Prostate gland (tissue), 2 donors: ENCODE measurements at regions not wholly inside any gene's neighbourhood (a gene's known extent, or its start where the extent isn't known, plus 50 kb on each side); places are given as distances from the start of the nearest gene placed in this dataset.

Source experiments
- DNase-seq: peaks from one replicate; pipeline ENCODE4 v3.0.0-alpha.2; 2019; ENCODE audit warnings: low spot score
- H3K27ac ChIP-seq, 2 donors: fragments of 200-600 bp; sonication (generic); 2 replicates each; pipeline ENCODE4 v1.5.1; 2017 to 2019
- H3K27me3 ChIP-seq: fragments of 200-600 bp; sonication (generic); replicated peaks from 2 replicates; pipeline ENCODE4 v1.5.1; 2019; ENCODE audit not compliant: insufficient read depth
- H3K36me3 ChIP-seq, 2 donors: fragments of 200-600 bp; sonication (generic); 1 replicate in 1 of 2; 2 replicates in 1 of 2; pipeline versions ENCODE4 v1.5.1 to v1.8.1; 2017 to 2019
- H3K4me1 ChIP-seq: fragments of 200-600 bp; sonication (generic); replicated peaks from 2 replicates; pipeline ENCODE4 v1.5.1; 2019
- H3K4me3 ChIP-seq, 2 donors: fragments of 200-600 bp; sonication (generic); 2 replicates each; pipeline ENCODE4 v1.5.1; 2017 to 2019
- H3K9me3 ChIP-seq: fragments of 200-600 bp; sonication (generic); 2 replicates; pipeline ENCODE4 v1.5.1; 2017
- CTCF ChIP-seq, 4 experiments: fragments of 200-600 bp in 2 of 4; fragments of 450-650 bp in 2 of 4; sonication (generic) in 2 of 4; IDR thresholded peaks; 1 replicate in 3 of 4; 2 replicates in 1 of 4; pipeline ENCODE4 v1.5.1; 2016 to 2019; ENCODE audit warnings: antibody characterized with exemption in 4 of 4, mild to moderate bottlenecking in 2 of 4, moderate library complexity in 2 of 4
- POLR2A ChIP-seq: fragments of 450-650 bp; IDR thresholded peaks from one replicate; pipeline ENCODE4 v1.6.1; 2016; ENCODE audit warnings: antibody characterized with exemption, mild to moderate bottlenecking
- POLR2AphosphoS5 ChIP-seq: sonication (generic); formaldehyde crosslinking; IDR thresholded peaks from one replicate; pipeline ENCODE4 v1.6.1; 2017; ENCODE audit warnings: antibody characterized with exemption
- WGBS: methylation state at CpG from one replicate; pipeline ENCODE4 v1.1.5; 2018; 5-methylcytosine and 5-hydroxymethylcytosine counted together
- intact Hi-C: fragments of 100-400 bp; cut with DNase I; formaldehyde crosslinking; loops from one replicate; pipeline ENCODE4 v1.14.2; 2022

GRCh38 chr1:185681034-185681633 is 53.1 kb upstream of the HMCN1 start:
- no peaks in the 10 kb centered on the region for H3K36me3 ChIP-seq
- 47% methylated on average over 2 of the region's 2 CpGs for WGBS
- H3K27ac ChIP-seq: no peak overlapping the region
- no peaks in the 10 kb centered on the region for H3K27me3 ChIP-seq
- H3K4me3 ChIP-seq: no peak overlapping the region
- DNase-seq: peak; percentile 21
- no peaks in the 10 kb centered on the region for H3K4me1 ChIP-seq
- TF ChIP-seq POLR2A (no peak), POLR2AphosphoS5 (peak; percentile 7), CTCF (IDR thresholded peaks at IDR 0.05) (peak in 2 of 4 experiments; percentile 50 to 56)
- H3K9me3 ChIP-seq: no peaks in the 10 kb centered on the region
- intact Hi-C loops: no loop called here

- no peaks in the 10 kb centered on the region for H3K36me3 ChIP-seq
- H3K4me1 ChIP-seq: no peaks in the 10 kb centered on the region
- TF ChIP-seq POLR2AphosphoS5: no peak
- no peak for TF ChIP-seq CTCF (IDR thresholded peaks at IDR 0.05)
- TF ChIP-seq POLR2A: no peak
- H3K9me3 ChIP-seq: no peaks in the 10 kb centered on the region
- no peak for DNase-seq
- intact Hi-C loops: no loop called here
- no peaks in the 10 kb centered on the region for H3K27me3 ChIP-seq
- 77% methylated on average over 4 of the region's 4 CpGs for WGBS
- H3K27ac ChIP-seq: no peak overlapping the region
- H3K4me3 ChIP-seq: no peak overlapping the region
Observed at GRCh38 chr1:185680453-185680852, 53.7 kb upstream of the HMCN1 start.

GRCh38 chr1:185679220-185679619 is 55.0 kb upstream of the HMCN1 start:
- Histone ChIP-seq H3K36me3 (no peaks in the 10 kb centered on the region), H3K4me3 (no peak overlapping the region), H3K4me1 (no peaks in the 10 kb centered on the region), H3K27ac (no peak overlapping the region), H3K9me3 (no peaks in the 10 kb centered on the region), H3K27me3 (no peaks in the 10 kb centered on the region)
- TF ChIP-seq POLR2AphosphoS5 (no peak), CTCF (IDR thresholded peaks at IDR 0.05) (no peak), POLR2A (no peak)
- DNase-seq: peak; percentile 21
- intact Hi-C loops: no loop called here
- WGBS: 39% methylated on average over 5 of the region's 5 CpGs

- Histone ChIP-seq H3K36me3 (no peaks in the 10 kb centered on the region), H3K4me1 (no peaks in the 10 kb centered on the region), H3K27ac (no peak overlapping the region), H3K9me3 (no peaks in the 10 kb centered on the region), H3K27me3 (no peaks in the 10 kb centered on the region), H3K4me3 (no peak overlapping the region)
- DNase-seq: no peak
- TF ChIP-seq CTCF (IDR thresholded peaks at IDR 0.05) (no peak), POLR2A (no peak), POLR2AphosphoS5 (no peak)
- intact Hi-C loops: no loop called here
- 91% methylated on average over 1 of the region's 1 CpG for WGBS
Observed at GRCh38 chr1:185676969-185677368, 57.2 kb upstream of the HMCN1 start.

GRCh38 chr1:185674201-185674600 is 60.0 kb upstream of the HMCN1 start:
- 32% methylated on average over 5 of the region's 5 CpGs for WGBS
- no peak for DNase-seq
- no peaks in the 10 kb centered on the region for H3K27me3 ChIP-seq

More at GRCh38 chr1:185674201-185674600, 60.0 kb upstream of the HMCN1 start:
- H3K4me1 ChIP-seq: no peaks in the 10 kb centered on the region
- H3K4me3 ChIP-seq: no peak overlapping the region
- H3K9me3 ChIP-seq: no peaks in the 10 kb centered on the region
- no peak overlapping the region for H3K27ac ChIP-seq
- H3K36me3 ChIP-seq: no peaks in the 10 kb centered on the region
- TF ChIP-seq POLR2AphosphoS5 (no peak), CTCF (IDR thresholded peaks at IDR 0.05) (no peak), POLR2A (no peak)
- intact Hi-C loops: no loop called here
